Inflammatory macrophage (primary cell): ENCODE measurements at regions not wholly inside any gene's neighbourhood (a gene's known extent, or its start where the extent isn't known, plus 50 kb on each side); places are given as distances from the start of the nearest gene placed in this dataset.

Source experiments
- DNase-seq, 2 donors: peaks; one replicate each; pipeline ENCODE4 v3.0.0-alpha.2; 2020 to 2022

- no peak for DNase-seq
These were observed 174.0 kb upstream of the NT5C1B start for GRCh38 chr2:18763338-18763737.

GRCh38 chr2:18762667-18763066 lies 173.3 kb upstream of the NT5C1B start:
- DNase-seq: no peak

- no peak for DNase-seq
These were observed 164.9 kb upstream of the NT5C1B start for GRCh38 chr2:18754286-18754685.

- no peak for DNase-seq
These were observed 164.4 kb upstream of the NT5C1B start for GRCh38 chr2:18753722-18754121.

- no peak for DNase-seq
These were observed 163.5 kb upstream of the NT5C1B start for GRCh38 chr2:18752667-18753422.

DNA sequence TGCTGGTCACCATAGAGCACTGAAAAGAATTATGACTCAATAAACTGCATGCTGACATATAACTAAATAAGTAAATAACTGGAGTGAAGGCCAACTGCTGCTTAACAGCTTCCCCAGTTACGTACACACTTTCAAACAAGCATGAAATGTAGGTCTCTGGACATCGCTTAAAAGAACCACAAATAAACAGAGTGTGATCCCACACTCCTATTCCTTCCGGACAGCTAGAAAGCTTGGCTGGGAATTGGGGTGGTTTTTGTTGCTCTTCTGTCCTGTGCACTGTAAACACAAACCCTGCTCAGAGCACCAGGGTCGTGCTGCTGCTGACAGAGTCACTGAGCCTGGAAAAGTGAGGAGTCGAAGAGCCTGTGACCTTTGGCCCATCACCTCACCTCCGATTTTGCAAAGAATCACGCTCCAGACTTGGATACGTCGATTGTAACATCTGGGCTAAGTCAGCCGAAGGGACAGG lies 162.7 kb upstream of the NT5C1B start:
- DNase-seq: no peak

DNA sequence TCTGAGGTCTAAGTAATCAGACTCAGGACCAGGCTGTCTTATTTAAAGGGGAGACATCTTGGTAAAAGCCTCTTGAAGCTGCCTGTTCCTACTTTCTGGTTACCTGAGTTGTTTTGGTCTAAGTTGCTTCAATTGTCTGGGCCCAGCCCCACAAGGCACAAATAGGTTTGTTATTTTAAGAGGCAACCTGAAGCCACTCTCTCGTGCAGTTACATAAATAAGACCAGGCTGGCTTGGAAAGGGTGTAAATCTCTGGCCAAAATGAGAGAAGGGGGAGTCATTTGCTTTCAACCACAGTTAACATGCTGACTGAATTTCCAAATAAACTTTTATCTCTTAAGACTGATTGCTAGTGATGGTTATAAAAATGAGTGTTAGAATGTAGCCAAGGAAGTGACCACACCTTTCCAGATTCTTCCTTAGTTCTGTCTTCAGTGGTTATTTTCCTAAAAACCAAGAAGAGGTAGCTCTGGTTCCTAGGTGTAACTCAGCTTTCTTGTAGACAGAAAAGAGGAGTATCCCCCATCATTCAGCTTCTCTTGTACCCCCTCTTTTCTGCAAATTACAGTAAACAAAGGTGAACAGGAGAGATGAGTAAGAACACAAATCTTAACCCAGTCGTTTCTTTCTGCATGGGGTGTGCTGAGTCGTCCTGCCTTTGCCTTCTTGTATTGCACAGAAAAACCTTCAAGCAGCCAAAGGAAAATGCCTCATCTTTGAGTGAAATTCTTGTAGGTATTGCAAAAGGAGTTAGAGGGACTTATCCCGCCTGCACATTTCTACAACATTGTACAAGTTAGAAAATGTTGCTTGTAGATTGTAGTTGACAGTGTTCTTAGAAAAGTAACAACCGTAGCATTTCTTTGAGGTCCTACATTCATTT lies 161.5 kb upstream of the NT5C1B start:
- no peak for DNase-seq

DNA sequence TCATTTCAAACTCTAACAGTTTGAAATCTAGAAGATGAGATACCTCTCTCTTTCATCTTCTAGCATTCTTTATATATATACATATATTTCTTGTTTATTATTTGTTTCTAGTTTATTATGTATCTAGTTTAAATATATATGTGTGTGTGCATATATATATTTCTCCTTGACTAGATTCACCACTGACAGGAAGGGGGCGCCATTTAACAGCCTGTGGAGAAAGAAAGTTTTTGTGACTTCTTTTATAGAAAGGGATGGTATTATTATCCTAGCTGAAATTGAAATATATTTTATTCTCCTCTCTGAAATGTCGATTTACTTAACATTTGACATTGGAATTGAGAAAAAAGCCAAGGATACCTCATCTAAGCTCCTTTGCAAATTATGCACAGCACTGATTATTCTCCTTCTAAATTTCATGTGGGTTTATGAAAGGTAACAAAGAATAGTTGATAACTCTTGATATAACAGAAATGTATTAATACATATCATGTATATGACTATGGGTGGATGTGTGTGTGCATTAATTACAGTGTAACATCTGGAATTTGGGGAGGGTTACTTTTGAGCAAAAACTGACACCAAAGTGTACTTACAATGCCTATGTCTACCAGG lies 160.7 kb upstream of the NT5C1B start:
- DNase-seq: peak; percentile 30 to 44

DNA sequence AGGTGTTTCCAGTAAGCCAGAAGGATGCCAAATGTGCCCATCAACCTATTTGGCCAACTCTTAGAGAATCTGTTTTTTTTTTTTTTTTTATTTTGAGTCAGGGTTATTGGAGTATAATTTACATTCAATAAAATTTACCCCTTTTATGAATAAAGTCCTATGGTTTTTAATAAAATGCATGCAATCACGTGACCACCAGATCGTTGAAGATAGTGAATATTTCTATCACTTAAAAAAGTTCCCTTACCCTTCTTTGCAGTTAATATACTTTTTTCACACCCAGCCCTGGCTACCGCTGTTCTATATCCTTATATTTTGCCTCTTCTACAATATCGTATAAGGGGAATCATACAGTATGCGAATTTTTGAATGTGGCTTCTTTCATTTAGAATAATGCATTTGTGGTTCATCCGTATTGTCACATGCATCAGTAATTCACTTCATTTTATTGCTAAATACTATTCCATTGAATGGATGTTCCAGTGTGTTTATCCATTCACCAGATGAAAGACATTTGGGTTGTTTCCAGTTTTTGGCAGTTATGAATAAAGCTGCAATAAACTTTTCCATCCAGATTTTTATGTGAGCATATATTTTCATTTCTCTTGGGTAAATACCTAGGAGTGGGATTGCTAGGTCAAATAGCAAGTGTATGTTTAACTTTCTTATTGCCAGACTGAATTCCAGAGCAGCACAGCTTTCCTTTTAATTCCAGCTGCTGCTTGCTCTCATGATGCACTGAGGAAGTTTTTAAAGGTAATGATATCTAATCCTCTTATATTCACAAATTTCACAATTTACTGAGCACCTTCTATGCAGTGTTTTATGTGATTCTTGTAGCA lies 156.3 kb upstream of the NT5C1B start:
- DNase-seq: no peak

- no peak for DNase-seq
These were observed 152.7 kb upstream of the NT5C1B start for GRCh38 chr2:18741895-18742732.

DNA sequence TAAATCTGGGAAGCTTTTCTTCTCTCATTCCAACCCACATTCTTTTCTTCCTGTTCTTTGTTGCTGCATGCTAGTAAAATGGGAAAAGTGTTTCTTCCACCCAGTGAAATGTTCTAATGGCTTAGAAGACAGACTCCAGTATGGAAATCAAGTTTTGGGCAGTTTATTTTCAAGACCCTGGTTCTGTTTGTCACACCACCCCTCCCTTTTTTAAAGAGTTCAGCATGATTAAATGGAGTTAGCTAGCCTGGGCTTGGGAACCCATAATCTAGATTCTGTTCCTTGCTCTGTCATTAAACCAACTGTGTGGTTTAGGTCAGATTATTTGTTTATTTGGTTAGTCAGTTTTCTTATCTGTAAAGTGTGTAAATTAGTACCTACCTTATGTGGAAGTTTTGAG lies 151.8 kb upstream of the NT5C1B start:
- DNase-seq: no peak

- DNase-seq: no peak
These were observed 151.1 kb upstream of the NT5C1B start for GRCh38 chr2:18740474-18740881.

GRCh38 chr2:18731666-18732065 lies 142.3 kb upstream of the NT5C1B start:
- no peak for DNase-seq

- no peak for DNase-seq
These were observed 135.2 kb upstream of the NT5C1B start for GRCh38 chr2:18724371-18725145.

DNA sequence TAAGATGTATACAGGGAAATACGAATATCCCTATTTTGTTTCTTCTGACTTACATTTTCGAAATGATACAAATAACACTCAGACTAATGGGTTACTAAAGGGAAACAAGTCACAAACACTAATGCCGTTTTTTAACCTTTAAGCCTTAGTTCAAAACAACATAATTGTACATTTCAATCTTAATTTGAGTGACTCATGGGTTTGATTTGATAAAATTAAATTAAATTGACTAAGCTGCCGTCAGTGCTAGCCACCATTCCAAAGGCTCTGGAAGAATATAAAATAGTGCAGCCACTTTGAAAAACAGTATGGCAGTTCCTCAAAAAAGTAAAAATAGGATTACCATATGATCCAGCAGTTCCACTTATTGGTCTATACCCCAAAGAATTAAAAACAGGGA lies 133.8 kb upstream of the NT5C1B start:
- no peak for DNase-seq

- no peak for DNase-seq
These were observed 132.7 kb upstream of the NT5C1B start for GRCh38 chr2:18722101-18722500.

DNA sequence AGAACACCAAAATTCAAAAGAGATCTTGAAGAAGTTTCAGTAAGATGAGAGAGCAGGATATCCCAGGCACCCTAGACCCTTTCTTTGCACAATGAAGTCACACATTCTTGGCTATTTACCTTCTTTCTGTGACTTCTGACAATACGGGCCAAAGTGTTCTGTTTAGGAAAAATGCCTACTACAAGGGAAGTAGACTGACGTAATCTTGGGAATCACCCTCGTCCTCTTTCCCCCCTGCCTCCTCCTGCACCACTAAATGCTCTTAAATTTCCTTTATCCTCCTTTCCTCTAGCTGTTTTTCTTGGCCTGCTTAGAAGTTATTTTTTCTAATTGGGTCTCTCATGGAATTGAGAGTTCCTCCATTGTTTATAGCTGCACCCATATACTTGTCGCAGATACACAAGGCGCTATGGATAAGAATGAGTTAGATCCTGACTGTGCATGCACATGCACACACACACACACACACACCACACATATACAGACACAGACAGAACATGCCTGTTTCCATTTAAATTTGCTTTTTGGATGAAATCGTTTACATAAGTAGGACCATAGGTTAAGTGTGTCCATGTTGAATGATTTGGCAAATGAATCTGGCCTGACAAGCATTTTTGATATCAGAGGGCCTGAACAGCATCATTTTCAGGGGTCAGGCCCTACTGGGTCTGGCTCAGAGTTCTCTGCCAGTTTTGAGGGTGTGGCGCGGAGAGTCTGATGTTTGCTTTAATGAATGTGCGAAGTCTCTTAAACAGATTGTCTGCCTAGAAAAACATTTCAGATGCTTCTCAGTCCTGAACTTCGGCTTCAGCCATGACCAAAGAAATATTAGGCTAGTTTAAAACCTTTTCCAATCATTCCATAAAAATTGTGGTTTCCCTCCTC lies 131.9 kb upstream of the NT5C1B start:
- no peak for DNase-seq

- DNase-seq: no peak
These were observed 130.8 kb upstream of the NT5C1B start for GRCh38 chr2:18719978-18720775.
